K562 (cell line): ENCODE measurements at regions not wholly inside any gene's neighbourhood (a gene's known extent, or its start where the extent isn't known, plus 50 kb on each side); places are given as distances from the start of the nearest gene placed in this dataset.

Source experiments
- ATAC-seq: fragments of 200-7000 bp; cut with Tn5 transposase; 3 replicates; pipeline ENCODE4 v1.9.1; 2020; ENCODE audit warnings: moderate library complexity
- BruUV-seq: library from RNA; stranded (reverse); fragments of 400-500 nt; replicated peaks from 2 replicates; lab custom pipeline; 2021; lab: Mats Ljungman, UMichigan
- CTCF ChIA-PET: fragments of 300-600 bp; formaldehyde crosslinking; extraction: SDS; loops from one replicate; lab custom pipeline; 2021; ENCODE audit warnings: low intra/inter-chr PET ratio; lab: Yijun Ruan, JAX
- POLR2A ChIA-PET: fragments of 300-600, 350-650 bp; sonication (Branson Sonifier 250); formaldehyde crosslinking; extraction: SDS; loops from one replicate; lab custom pipeline; 2021; ENCODE audit warnings: antibody characterized with exemption, inconsistent platforms; lab: Yijun Ruan, JAX
- DNase-seq, 4 experiments: peaks; one replicate each; pipeline versions ENCODE4 v3.0.0 to v3.0.0-alpha.2; 2011 to 2018; ENCODE audit warnings: low spot score in 3 of 4, mixed read lengths in 3 of 4; ENCODE audit errors: extremely low read depth in 1 of 4
- FAIRE-seq: peaks from 2 replicates; lab custom pipeline; 2011; peaks lifted over from hg19 to GRCh38; lab: Jason Lieb, UNC
- H2AFZ ChIP-seq: 2 replicates; pipeline ENCODE4 v1.6.0; 2011; ENCODE audit warnings: low read depth, low read length, control low read depth, inconsistent platforms
- H3K27ac ChIP-seq: fragments of 200-600 bp; 3 replicates; pipeline ENCODE4 v1.8.0; 2011; ENCODE audit warnings: low read depth, mild to moderate bottlenecking, control low read depth, inconsistent platforms, low read length, moderate library complexity, mixed read lengths; ENCODE audit errors: extremely low read depth
- H3K27me3 ChIP-seq, 2 experiments: fragments of 300-600 bp in 1 of 2; 2 replicates in 1 of 2; 3 replicates in 1 of 2; pipeline versions ENCODE4 v1.6.0 to v1.8.0; 2011; ENCODE audit warnings: inconsistent platforms in 2 of 2, low read length in 2 of 2, mild to moderate bottlenecking in 1 of 2, mixed read lengths in 1 of 2, moderate library complexity in 1 of 2; ENCODE audit not compliant: control insufficient read depth in 2 of 2, insufficient read depth in 2 of 2
- H3K36me3 ChIP-seq: fragments of 300-600 bp; 3 replicates; pipeline ENCODE4 v1.8.0; 2011; ENCODE audit warnings: mild to moderate bottlenecking, low read length, inconsistent platforms; ENCODE audit not compliant: control insufficient read depth, insufficient read depth
- H3K4me1 ChIP-seq, 2 experiments: fragments of 200-600 bp in 1 of 2; replicated peaks in 1 of 2; 2 replicates in 1 of 2; 3 replicates in 1 of 2; pipeline versions ENCODE4 v1.5.1 to v1.8.0; 2011; ENCODE audit warnings: inconsistent platforms in 2 of 2, low read length in 2 of 2, mild to moderate bottlenecking in 1 of 2, mixed read lengths in 1 of 2, moderate library complexity in 1 of 2; ENCODE audit not compliant: control insufficient read depth in 2 of 2, insufficient read depth in 2 of 2
- H3K4me2 ChIP-seq: 2 replicates; pipeline ENCODE4 v1.6.1; 2011; ENCODE audit warnings: low read length, control low read depth, inconsistent platforms, mixed read lengths; ENCODE audit not compliant: insufficient read depth
- H3K4me3 ChIP-seq: fragments of 200-600 bp; sonication (generic), shearing (Covaris generic); 2 replicates; pipeline ENCODE4 v1.5.1; 2016; ENCODE audit warnings: control low read depth, inconsistent platforms
- H3K79me2 ChIP-seq: fragments of 200-600 bp; 3 replicates; pipeline ENCODE4 v1.8.0; 2011; ENCODE audit warnings: low read length, inconsistent platforms; ENCODE audit not compliant: control insufficient read depth, insufficient read depth
- H3K9ac ChIP-seq, 2 experiments: 2 replicates each; pipeline versions ENCODE4 v1.6.0 to v1.6.1; 2011; ENCODE audit warnings: low read depth in 2 of 2, low read length in 2 of 2, control low read depth in 1 of 2, inconsistent platforms in 1 of 2, mild to moderate bottlenecking in 1 of 2, mixed read lengths in 1 of 2; ENCODE audit not compliant: insufficient read depth in 1 of 2
- H3K9me1 ChIP-seq: one replicate; pipeline ENCODE4 v1.6.0; 2011; ENCODE audit warnings: inconsistent platforms, mild to moderate bottlenecking, low read length, moderate library complexity; ENCODE audit not compliant: control insufficient read depth, insufficient read depth
- H3K9me3 ChIP-seq: replicated peaks from 2 replicates; pipeline ENCODE4 v1.5.1; 2011; ENCODE audit warnings: low read depth, low read length, inconsistent platforms; ENCODE audit not compliant: control insufficient read depth, insufficient read depth
- H4K20me1 ChIP-seq: replicated peaks from 2 replicates; pipeline ENCODE4 v1.6.1; 2011; ENCODE audit warnings: low read length, inconsistent platforms, mixed read lengths; ENCODE audit not compliant: control insufficient read depth, insufficient read depth
- DPF2 ChIP-seq: fragments of 450-650 bp; IDR thresholded peaks from 2 replicates; pipeline ENCODE4 v1.6.1; 2016
- XRCC3 ChIP-seq: fragments of 450-650 bp; IDR thresholded peaks from 2 replicates; pipeline ENCODE4 v1.6.1; 2017; ENCODE audit warnings: mild to moderate bottlenecking, moderate library complexity
- ZBTB7A ChIP-seq: IDR thresholded peaks from 2 replicates; pipeline ENCODE4 v1.6.1; 2011; ENCODE audit warnings: low read depth, mild to moderate bottlenecking, low read length, moderate library complexity, borderline replicate concordance; ENCODE audit not compliant: control insufficient read depth
- ZNF197 ChIP-seq: fragments of 200-800 bp; sonication (Bioruptor generic); IDR thresholded peaks from 2 replicates; pipeline ENCODE4 v1.6.1; 2016; ENCODE audit warnings: low read depth, missing genetic modification characterization, missing compliant biosample characterization
- ZNF57 ChIP-seq: fragments of 450-650 bp; formaldehyde crosslinking; IDR thresholded peaks from 2 replicates; pipeline ENCODE4 v1.4.0; 2020; ENCODE audit warnings: mild to moderate bottlenecking, moderate library complexity
- WGBS: fragments of 100-300 bp; shearing (Covaris generic); methylation state at CpG from one replicate; pipeline ENCODE4 v1.1.6; 2016; ENCODE audit warnings: low coverage, mixed read lengths; ENCODE audit not compliant: insufficient coverage; ENCODE audit errors: missing lambda C conversion rate; 5-methylcytosine and 5-hydroxymethylcytosine counted together
- in situ Hi-C: fragments of 300-500 bp; cut with MboI; formaldehyde crosslinking; loops from 4 replicates; pipeline ENCODE4 v1.15.0; 2018; ENCODE audit warnings: inconsistent platforms, mixed read lengths
- intact Hi-C: fragments of 100-400 bp; cut with micrococcal nuclease; formaldehyde crosslinking; loops from 2 replicates; pipeline ENCODE4 v1.14.2; 2022
- TF ChIP-seq, protein P1 (sequence below): fragments of 450-650 bp; formaldehyde crosslinking; IDR thresholded peaks from 2 replicates; pipeline ENCODE4 v1.4.0; 2022; ENCODE audit warnings: missing genetic modification characterization
- TF ChIP-seq, protein P2 (sequence below): fragments of 200-400 bp; formaldehyde crosslinking; IDR thresholded peaks from 2 replicates; pipeline ENCODE4 v1.6.1; 2017; ENCODE audit warnings: mild to moderate bottlenecking, low read depth, low read length, moderate library complexity

DNA sequence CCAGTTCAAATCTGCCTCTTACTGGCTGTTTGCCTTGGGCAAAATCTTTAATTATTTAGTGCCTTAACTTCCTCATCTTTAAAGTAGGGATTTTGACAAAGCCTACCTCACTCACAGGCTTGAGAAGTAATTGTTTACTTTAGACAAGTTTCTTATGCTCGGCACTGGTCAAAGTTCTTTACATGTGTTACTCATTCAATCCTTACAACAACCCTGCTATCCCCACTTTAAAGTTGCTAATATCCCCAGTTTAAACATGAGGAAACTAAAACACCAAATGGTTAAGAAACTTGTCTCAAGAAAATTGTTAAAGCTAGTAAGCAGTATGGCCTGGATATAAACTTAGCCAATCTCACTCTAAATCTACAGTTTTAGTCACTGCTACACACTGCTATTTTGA lies 204.0 kb upstream of the AVPR1A start:
- 0% methylated on average over 1 of the region's 1 CpG for WGBS
- CTCF ChIA-PET = no interaction called here
- intact Hi-C loops = no loop called here

More for the DNA sequence above, 204.0 kb upstream of the AVPR1A start:
- Histone ChIP-seq H2AFZ (no peak overlapping the region), H3K9me1 (no peaks in the 10 kb centered on the region), H3K9ac (no peak overlapping the region), H3K27me3 (no peaks in the 10 kb centered on the region), H3K4me1 (no peaks in the 10 kb centered on the region), H4K20me1 (no peaks in the 10 kb centered on the region), H3K36me3 (no peaks in the 10 kb centered on the region), H3K4me3 (no peak overlapping the region), H3K27ac (no peak overlapping the region), H3K4me2 (no peak overlapping the region), H3K79me2 (no peaks in the 10 kb centered on the region), H3K9me3 (no peaks in the 10 kb centered on the region)
- in situ Hi-C loops = no loop called here
- POLR2A ChIA-PET = no interaction called here
- no peak for DNase-seq
- ATAC-seq = no peak
- FAIRE-seq = no peak
- no TSS peak for BruUV-seq
- TF ChIP-seq ZNF197 (CRISPR knock-in tag) (no peak), ZNF57 (CRISPR knock-in tag) (no peak), ZBTB7A (no peak), XRCC3 (no peak), DPF2 (no peak)
- TF ChIP-seq, protein P1, sequence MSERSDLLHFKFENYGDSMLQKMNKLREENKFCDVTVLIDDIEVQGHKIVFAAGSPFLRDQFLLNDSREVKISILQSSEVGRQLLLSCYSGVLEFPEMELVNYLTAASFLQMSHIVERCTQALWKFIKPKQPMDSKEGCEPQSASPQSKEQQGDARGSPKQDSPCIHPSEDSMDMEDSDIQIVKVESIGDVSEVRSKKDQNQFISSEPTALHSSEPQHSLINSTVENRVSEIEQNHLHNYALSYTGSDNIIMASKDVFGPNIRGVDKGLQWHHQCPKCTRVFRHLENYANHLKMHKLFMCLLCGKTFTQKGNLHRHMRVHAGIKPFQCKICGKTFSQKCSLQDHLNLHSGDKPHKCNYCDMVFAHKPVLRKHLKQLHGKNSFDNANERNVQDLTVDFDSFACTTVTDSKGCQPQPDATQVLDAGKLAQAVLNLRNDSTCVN = no peak
- TF ChIP-seq, protein P2, sequence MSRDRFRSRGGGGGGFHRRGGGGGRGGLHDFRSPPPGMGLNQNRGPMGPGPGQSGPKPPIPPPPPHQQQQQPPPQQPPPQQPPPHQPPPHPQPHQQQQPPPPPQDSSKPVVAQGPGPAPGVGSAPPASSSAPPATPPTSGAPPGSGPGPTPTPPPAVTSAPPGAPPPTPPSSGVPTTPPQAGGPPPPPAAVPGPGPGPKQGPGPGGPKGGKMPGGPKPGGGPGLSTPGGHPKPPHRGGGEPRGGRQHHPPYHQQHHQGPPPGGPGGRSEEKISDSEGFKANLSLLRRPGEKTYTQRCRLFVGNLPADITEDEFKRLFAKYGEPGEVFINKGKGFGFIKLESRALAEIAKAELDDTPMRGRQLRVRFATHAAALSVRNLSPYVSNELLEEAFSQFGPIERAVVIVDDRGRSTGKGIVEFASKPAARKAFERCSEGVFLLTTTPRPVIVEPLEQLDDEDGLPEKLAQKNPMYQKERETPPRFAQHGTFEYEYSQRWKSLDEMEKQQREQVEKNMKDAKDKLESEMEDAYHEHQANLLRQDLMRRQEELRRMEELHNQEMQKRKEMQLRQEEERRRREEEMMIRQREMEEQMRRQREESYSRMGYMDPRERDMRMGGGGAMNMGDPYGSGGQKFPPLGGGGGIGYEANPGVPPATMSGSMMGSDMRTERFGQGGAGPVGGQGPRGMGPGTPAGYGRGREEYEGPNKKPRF = no peak
